Epithelial cell of esophagus (primary cell): ENCODE measurements at regions not wholly inside any gene's neighbourhood (a gene's known extent, or its start where the extent isn't known, plus 50 kb on each side); places are given as distances from the start of the nearest gene placed in this dataset.
"Not testable (repeated sequence)": the region's sequence is repeated elsewhere in the genome, so short reads cannot be mapped to it uniquely, and the experiment has no call there.

ENCODE experiments used
- DNase-seq: peaks from one replicate; pipeline ENCODE4 v3.0.0; 2010; ENCODE audit warnings: low read depth
- H3K4me3 ChIP-seq: 2 replicates; pipeline ENCODE4 v1.5.1; 2011; ENCODE audit warnings: mild to moderate bottlenecking, low read length, control low read depth
- TF ChIP-seq, protein P1 (sequence below): IDR thresholded peaks from 2 replicates; pipeline ENCODE4 v1.5.1; 2011; ENCODE audit warnings: low read depth, mild to moderate bottlenecking, low read length, control low read depth, inconsistent platforms; ENCODE audit not compliant: insufficient read depth; ENCODE audit errors: missing control alignments

GRCh38 chr3:3353153-3353552, 173.7 kb upstream of the CRBN start:
- DNase-seq: no peak
- no peak overlapping the region for H3K4me3 ChIP-seq
- TF ChIP-seq, protein P1, sequence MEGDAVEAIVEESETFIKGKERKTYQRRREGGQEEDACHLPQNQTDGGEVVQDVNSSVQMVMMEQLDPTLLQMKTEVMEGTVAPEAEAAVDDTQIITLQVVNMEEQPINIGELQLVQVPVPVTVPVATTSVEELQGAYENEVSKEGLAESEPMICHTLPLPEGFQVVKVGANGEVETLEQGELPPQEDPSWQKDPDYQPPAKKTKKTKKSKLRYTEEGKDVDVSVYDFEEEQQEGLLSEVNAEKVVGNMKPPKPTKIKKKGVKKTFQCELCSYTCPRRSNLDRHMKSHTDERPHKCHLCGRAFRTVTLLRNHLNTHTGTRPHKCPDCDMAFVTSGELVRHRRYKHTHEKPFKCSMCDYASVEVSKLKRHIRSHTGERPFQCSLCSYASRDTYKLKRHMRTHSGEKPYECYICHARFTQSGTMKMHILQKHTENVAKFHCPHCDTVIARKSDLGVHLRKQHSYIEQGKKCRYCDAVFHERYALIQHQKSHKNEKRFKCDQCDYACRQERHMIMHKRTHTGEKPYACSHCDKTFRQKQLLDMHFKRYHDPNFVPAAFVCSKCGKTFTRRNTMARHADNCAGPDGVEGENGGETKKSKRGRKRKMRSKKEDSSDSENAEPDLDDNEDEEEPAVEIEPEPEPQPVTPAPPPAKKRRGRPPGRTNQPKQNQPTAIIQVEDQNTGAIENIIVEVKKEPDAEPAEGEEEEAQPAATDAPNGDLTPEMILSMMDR: no peak

DNA sequence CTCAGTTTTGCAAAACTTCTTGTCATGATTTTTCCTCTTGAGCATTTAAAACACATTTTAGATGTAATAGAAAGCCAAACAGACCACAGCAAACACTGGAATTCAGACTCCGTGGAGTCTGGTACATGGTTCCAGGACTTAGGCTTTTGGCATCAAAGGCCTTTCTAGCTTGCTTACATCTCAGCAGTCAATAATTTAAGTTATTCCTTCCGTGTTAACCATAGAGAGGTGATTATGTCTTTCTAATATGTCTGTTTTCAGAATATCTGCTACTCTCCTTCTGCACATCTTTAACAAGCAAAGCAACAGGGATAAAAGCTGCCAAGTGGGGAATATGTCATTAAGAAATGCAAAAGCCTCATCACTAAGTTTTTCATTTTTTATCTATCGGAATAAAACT, 171.7 kb upstream of the CRBN start:
- DNase-seq: no peak
- TF ChIP-seq, protein P1: no peak
- no peak overlapping the region for H3K4me3 ChIP-seq

GRCh38 chr3:3347056-3347455, 167.6 kb upstream of the CRBN start:
- DNase-seq: not testable (repeated sequence)

GRCh38 chr3:3346556-3346955, 167.1 kb upstream of the CRBN start:
- DNase-seq: no peak
- no peak overlapping the region for H3K4me3 ChIP-seq
- TF ChIP-seq, protein P1: no peak

More at GRCh38 chr3:3347056-3347455, 167.6 kb upstream of the CRBN start:
- not testable (repeated sequence) for H3K4me3 ChIP-seq

- H3K4me3 ChIP-seq: no peak overlapping the region
- TF ChIP-seq, protein P1: no peak
- no peak for DNase-seq
Measured at GRCh38 chr3:3342141-3342540, 162.7 kb upstream of the CRBN start.

DNA sequence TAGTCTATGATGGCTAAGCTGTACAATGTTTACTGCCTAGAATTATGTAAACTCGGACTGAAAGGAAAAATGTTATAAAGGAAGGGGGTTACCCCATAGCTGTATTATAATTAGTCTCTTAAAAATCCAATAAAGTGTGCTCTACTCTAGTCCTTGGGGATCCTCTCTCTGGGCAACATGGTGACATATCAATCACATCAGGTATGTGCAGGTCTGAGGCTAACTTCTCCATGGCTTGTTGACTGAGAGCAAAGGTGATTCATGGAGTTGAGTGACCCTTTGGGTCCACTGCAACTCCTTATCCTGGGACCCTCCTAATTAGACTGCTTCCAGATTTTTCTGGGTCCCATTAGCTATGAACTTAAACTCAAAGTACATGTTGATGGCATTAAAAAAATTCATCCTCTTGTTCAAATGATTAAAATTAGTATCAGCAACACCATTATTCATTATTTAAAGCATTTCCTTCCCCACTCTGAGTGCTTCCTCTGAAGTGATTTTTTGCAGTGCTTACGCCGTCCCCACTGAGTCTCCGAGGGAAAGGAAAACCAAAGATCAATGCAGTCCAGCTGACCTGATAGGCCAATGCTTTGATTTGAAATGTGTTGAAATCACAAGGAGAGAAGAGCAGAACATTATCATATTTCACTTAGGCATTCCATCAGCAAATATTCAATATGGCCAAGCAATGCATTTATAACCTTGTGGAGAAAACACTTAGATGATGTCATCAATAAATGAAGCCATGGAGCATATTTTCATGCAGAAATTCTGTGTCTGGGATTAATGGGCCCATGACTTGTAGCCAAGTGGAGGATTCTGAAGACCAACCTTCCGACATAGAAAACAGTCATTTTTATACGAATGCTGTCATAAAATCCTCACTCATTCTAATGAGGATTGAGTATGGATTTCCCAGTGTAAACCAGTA, 161.7 kb upstream of the CRBN start:
- DNase-seq: no peak
- H3K4me3 ChIP-seq: no peak overlapping the region
- TF ChIP-seq, protein P1: no peak

DNA sequence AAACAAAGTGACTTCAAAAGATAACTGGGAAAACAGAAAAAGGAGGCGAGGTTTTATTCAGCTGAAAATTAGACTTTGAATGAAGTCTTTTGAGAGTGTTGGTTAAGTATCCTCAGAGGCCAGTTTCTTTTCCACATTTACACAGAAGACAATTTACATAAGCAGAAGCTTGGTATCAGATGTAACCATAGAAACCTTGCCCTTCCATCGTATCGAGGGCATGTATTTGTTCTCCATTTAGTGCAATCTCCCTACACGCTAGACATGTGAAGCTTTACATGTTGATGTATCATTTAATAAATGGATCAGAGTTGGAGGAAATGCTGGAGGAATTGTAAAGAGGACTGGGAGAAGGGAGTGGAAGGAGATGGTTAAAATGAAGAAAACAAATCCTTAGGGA, 161.0 kb upstream of the CRBN start:
- DNase-seq: no peak
- TF ChIP-seq, protein P1: no peak
- no peak overlapping the region for H3K4me3 ChIP-seq
